OCI-LY7 (cell line): ENCODE measurements at regions not wholly inside any gene's neighbourhood (a gene's known extent, or its start where the extent isn't known, plus 50 kb on each side); places are given as distances from the start of the nearest gene placed in this dataset.

Experiments used
- BruUV-seq: library from RNA; stranded (reverse); fragments of 400-500 nt; replicated peaks from 2 replicates; lab custom pipeline; 2021; lab: Mats Ljungman, UMichigan
- CTCF ChIA-PET: fragments of 300-600 bp; sonication (Branson Sonifier 250); formaldehyde crosslinking; loops from one replicate; lab custom pipeline; 2022; ENCODE audit warnings: antibody characterized with exemption; ENCODE audit not compliant: unreplicated experiment; lab: Charles Lee
- POLR2A ChIA-PET: fragments of 300-600 bp; sonication (Branson Sonifier 250); formaldehyde crosslinking; loops from one replicate; lab custom pipeline; 2022; ENCODE audit warnings: antibody characterized with exemption; lab: Charles Lee
- DNase-seq: peaks from one replicate; pipeline ENCODE4 v3.0.0-alpha.2; 2015; ENCODE audit warnings: low spot score
- H2AFZ ChIP-seq: fragments of 200-600 bp; sonication (generic), shearing (Covaris generic); 2 replicates; pipeline ENCODE4 v1.6.1; 2014; ENCODE audit warnings: mild to moderate bottlenecking, antibody characterized with exemption, low read length, moderate library complexity
- H3K27ac ChIP-seq: fragments of 200-600 bp; sonication (generic); 2 replicates; pipeline ENCODE4 v1.5.1; 2014; ENCODE audit warnings: mixed run types, low read depth, mild to moderate bottlenecking, moderate library complexity, low read length, inconsistent platforms; ENCODE audit not compliant: poor library complexity, severe bottlenecking
- H3K36me3 ChIP-seq: fragments of 200-600 bp; sonication (generic); 2 replicates; pipeline ENCODE4 v1.6.1; 2014; ENCODE audit warnings: mild to moderate bottlenecking, antibody characterized with exemption, low read length, moderate library complexity, mixed read lengths; ENCODE audit not compliant: insufficient read depth
- H3K4me1 ChIP-seq: fragments of 200-600 bp; sonication (generic); 2 replicates; pipeline ENCODE4 v1.5.1; 2014; ENCODE audit warnings: mild to moderate bottlenecking, low read length; ENCODE audit not compliant: insufficient read depth, poor library complexity, severe bottlenecking
- H3K4me2 ChIP-seq: fragments of 200-600 bp; sonication (generic); 2 replicates; pipeline ENCODE4 v1.6.1; 2014; ENCODE audit warnings: mild to moderate bottlenecking, low read length
- H3K4me3 ChIP-seq: fragments of 200-600 bp; sonication (generic); 2 replicates; pipeline ENCODE4 v1.5.1; 2014; ENCODE audit warnings: mild to moderate bottlenecking, low read depth, low read length; ENCODE audit not compliant: poor library complexity, severe bottlenecking
- H3K79me2 ChIP-seq: fragments of 200-600 bp; sonication (generic); 2 replicates; pipeline ENCODE4 v1.6.1; 2016; ENCODE audit warnings: low read depth, mild to moderate bottlenecking, low read length, moderate library complexity, mixed read lengths; ENCODE audit not compliant: insufficient read depth
- H3K9me2 ChIP-seq: fragments of 200-600 bp; sonication (generic); 2 replicates; pipeline ENCODE4 v1.6.1; 2016; ENCODE audit warnings: mild to moderate bottlenecking, low read length, mixed read lengths; ENCODE audit not compliant: insufficient read depth
- H3K9me3 ChIP-seq: fragments of 200-600 bp; sonication (generic); 2 replicates; pipeline ENCODE4 v1.6.1; 2014; ENCODE audit warnings: mild to moderate bottlenecking, mixed run types, low read length, mixed read lengths
- H4K20me1 ChIP-seq: fragments of 200-600 bp; sonication (generic); 2 replicates; pipeline ENCODE4 v1.6.1; 2014; ENCODE audit warnings: mild to moderate bottlenecking, antibody characterized with exemption, low read length, moderate library complexity, mixed read lengths; ENCODE audit not compliant: insufficient read depth
- EZH2phosphoT487 ChIP-seq: fragments of 200-600 bp; sonication (generic); IDR thresholded peaks from 2 replicates; pipeline ENCODE4 v1.6.1; 2018; ENCODE audit warnings: low read depth, borderline replicate concordance, mild to moderate bottlenecking, mixed run types, antibody characterized with exemption, low read length, moderate library complexity, mixed read lengths
- intact Hi-C: fragments of 100-400 bp; cut with micrococcal nuclease; formaldehyde crosslinking; loops from one replicate; pipeline ENCODE4 v1.10.0; 2022; ENCODE audit not compliant: unreplicated experiment
- TF ChIP-seq, protein P1 (sequence below): fragments of 200-600 bp; sonication (generic); conservative IDR thresholded peaks from 2 replicates; pipeline ENCODE4 v1.5.1; 2014; ENCODE audit warnings: mild to moderate bottlenecking, antibody characterized with exemption, low read length, moderate library complexity, mixed read lengths

DNA sequence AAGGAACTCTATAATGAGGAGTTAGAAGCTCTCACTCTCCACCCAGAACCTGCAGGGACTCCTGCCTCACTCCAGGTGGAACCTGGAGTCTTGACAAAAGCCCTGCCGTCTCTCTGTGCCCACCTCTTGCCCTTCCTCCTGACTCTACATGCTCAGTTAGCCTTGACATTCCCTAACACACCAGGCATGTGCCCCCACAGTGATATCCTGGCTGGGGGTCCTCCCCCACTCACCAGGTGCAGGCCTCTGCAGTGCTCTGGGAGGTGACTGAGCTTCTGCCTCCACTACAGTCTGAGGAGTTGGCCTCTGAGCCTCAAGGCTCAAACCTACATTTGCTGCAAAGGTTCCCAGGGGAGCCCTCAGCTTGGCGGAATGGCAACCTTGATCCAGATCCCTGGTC lies 300.7 kb downstream of the ADGRD1 start:
- intact Hi-C loops: no loop called here
- Histone ChIP-seq H3K27ac (no peak overlapping the region), H3K9me2 (no peaks in the 10 kb centered on the region), H4K20me1 (no peaks in the 10 kb centered on the region), H2AFZ (no peak overlapping the region), H3K4me1 (no peaks in the 10 kb centered on the region), H3K36me3 (no peaks in the 10 kb centered on the region), H3K79me2 (no peaks in the 10 kb centered on the region), H3K4me3 (no peak overlapping the region), H3K4me2 (no peak overlapping the region), H3K9me3 (no peaks in the 10 kb centered on the region)
- DNase-seq: no peak
- TF ChIP-seq EZH2phosphoT487: no peak
- TF ChIP-seq, protein P1, sequence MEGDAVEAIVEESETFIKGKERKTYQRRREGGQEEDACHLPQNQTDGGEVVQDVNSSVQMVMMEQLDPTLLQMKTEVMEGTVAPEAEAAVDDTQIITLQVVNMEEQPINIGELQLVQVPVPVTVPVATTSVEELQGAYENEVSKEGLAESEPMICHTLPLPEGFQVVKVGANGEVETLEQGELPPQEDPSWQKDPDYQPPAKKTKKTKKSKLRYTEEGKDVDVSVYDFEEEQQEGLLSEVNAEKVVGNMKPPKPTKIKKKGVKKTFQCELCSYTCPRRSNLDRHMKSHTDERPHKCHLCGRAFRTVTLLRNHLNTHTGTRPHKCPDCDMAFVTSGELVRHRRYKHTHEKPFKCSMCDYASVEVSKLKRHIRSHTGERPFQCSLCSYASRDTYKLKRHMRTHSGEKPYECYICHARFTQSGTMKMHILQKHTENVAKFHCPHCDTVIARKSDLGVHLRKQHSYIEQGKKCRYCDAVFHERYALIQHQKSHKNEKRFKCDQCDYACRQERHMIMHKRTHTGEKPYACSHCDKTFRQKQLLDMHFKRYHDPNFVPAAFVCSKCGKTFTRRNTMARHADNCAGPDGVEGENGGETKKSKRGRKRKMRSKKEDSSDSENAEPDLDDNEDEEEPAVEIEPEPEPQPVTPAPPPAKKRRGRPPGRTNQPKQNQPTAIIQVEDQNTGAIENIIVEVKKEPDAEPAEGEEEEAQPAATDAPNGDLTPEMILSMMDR: no peak
- CTCF ChIA-PET: no interaction called here
- POLR2A ChIA-PET: no interaction called here
- BruUV-seq: no TSS peak

DNA sequence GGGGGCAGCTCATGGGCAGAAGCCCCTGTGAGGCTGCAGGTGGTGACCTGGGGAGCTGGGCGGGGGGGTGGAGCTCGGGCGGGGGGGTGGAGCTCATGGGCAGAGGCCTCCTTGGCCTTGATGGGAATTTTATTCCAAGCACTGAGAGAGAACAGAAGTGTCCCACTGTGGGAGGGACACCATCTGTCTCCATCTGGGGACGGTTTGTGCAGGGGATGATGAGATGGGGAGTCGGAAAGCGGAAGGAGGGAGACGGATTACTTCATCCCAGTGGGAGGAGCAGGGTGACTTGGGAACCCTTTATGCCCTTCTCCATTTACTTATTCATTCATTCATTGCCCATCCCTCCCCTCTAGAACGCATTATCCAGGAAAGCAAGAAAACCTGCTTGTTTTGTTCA lies 304.7 kb downstream of the ADGRD1 start:
- H3K4me1 ChIP-seq: no peaks in the 10 kb centered on the region
- no peaks in the 10 kb centered on the region for H3K9me3 ChIP-seq
- H4K20me1 ChIP-seq: no peaks in the 10 kb centered on the region
- ChIA-PET POLR2A (no interaction called here), CTCF (no interaction called here)
- no peaks in the 10 kb centered on the region for H3K9me2 ChIP-seq
- no peak overlapping the region for H3K4me3 ChIP-seq
- H3K27ac ChIP-seq: no peak overlapping the region
- TF ChIP-seq, protein P1: no peak
- no peak for TF ChIP-seq EZH2phosphoT487
- no peaks in the 10 kb centered on the region for H3K36me3 ChIP-seq
- BruUV-seq: no TSS peak
- no peak for DNase-seq
- H3K79me2 ChIP-seq: no peaks in the 10 kb centered on the region
- no peak overlapping the region for H2AFZ ChIP-seq
- H3K4me2 ChIP-seq: no peak overlapping the region
- intact Hi-C loops: no loop called here

DNA sequence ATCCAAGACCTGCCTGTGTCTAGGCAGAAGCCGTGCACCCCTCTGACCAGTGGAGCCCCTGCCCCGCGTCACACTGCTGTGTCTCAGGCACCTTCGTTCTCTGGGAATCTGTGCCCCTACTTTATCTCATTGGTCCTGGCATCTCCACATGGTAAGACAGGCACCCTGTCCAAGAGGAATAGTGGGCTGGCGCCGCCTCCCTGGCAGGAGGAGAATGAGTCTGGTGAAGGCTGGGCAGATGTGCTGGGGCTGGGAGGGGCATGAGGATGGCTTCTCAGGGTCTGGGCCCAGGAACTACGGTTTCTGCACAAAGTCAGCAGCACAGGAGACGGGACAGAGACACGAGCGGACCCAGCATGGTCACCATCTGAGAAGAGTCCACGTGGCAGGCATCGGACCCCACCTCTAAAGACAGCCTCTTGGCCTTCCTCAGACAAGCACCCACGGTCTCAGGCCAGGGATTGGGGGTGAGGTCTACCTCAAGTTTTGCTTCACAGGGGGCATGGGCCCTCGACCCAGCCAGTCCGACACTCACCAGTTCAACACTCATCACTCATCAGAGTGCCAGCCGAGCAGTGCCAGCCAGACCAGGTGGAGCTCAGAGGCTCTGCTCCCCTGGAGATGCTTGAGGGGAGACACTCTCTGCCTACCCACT lies 306.7 kb downstream of the ADGRD1 start:
- TF ChIP-seq EZH2phosphoT487: no peak
- Histone ChIP-seq H4K20me1 (no peaks in the 10 kb centered on the region), H3K4me2 (no peak overlapping the region), H3K9me3 (no peaks in the 10 kb centered on the region), H3K79me2 (no peaks in the 10 kb centered on the region), H3K4me3 (no peak overlapping the region), H2AFZ (no peak overlapping the region), H3K9me2 (no peaks in the 10 kb centered on the region), H3K4me1 (no peaks in the 10 kb centered on the region), H3K27ac (no peak overlapping the region), H3K36me3 (no peaks in the 10 kb centered on the region)
- CTCF ChIA-PET: no interaction called here
- no peak for DNase-seq
- intact Hi-C loops: no loop called here
- no TSS peak for BruUV-seq
- POLR2A ChIA-PET: no interaction called here
